OCI-M1 (cell line): ENCODE measurements at regions not wholly inside any gene's neighbourhood (a gene's known extent, or its start where the extent isn't known, plus 50 kb on each side); places are given as distances from the start of the nearest gene placed in this dataset.
"Not testable (repeated sequence)": the region's sequence is repeated elsewhere in the genome, so short reads cannot be mapped to it uniquely, and the experiment has no call there.

Experiments
- DNase-seq: peaks from one replicate; lab custom pipeline; 2025; lab: John Stamatoyannopoulos, UW

DNA sequence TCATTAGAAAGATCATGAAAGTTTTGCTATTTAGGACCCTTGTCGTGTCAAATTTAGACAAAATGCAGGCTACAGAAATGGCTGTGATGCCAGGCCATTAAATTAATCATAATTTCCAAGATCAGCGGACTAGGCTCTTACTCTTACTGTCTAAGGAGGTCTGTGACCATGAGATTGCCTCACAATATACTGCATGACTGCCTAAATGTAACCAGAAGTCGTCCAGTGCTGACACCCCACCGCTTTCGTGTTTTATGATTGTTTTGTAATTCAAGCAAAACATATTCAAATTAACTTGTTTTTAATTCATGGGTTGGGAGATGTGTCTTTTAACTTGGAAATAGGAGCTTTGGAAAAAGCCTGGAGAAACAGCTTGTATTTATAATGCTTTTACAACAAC, 947.5 kb downstream of the BRINP3 start:
- DNase-seq, result no peak

DNA sequence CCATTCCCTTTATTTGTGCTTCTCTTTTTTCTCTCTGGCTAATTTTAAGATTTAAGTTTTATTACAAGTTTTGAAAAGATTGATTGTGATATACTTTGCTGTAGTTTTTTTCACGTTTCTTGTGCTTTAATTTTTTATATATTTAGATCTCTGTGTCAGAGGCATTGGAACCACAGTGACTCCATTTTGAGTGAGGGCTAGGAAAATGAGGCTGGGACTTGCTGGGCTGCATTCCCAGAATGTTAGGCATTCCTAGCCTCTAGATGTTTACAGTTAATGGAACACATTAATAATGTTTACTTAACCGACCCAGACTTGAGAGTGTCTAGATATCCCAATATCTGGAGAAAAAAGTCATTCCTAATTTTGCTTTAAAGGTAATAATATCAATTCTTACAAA, 939.4 kb downstream of the BRINP3 start:
- no peak for DNase-seq

DNA sequence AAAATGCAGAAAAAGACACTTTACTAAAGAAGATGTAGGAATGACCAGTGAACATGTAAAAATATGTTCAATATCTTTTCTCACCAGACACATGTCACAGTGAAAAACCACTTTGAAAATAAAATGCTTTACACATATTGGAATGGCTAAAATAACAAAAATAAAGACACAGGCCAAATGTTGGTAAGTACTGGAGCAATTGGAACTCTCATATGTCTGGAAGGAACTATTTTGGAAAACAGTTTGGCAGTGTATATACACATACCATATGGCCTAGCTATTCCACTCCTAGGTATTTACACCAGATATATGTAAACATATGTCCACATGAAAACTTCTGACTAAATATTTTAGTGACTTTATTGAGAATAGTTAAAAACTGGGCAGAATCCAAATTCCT, 927.2 kb downstream of the BRINP3 start:
- no peak for DNase-seq

DNA sequence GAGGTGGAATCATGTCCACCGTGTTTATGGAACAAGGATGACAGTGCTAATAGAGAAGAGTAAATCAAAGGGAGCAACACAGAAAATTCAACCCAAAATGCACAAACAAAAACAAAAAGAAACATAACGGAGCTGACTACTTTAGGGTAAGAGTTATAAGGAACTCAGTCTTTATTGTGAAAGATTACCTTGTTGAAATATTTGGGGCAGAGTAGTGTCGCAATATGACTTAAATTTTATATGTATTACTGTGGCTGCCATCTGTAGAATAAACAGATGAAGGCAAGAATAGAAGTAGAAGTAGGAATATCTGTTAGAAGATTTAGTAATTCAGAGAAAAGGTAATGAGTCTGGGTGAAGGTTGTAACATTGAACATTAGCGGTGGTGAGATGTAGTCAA, 913.9 kb downstream of the BRINP3 start:
- no peak for DNase-seq

DNA sequence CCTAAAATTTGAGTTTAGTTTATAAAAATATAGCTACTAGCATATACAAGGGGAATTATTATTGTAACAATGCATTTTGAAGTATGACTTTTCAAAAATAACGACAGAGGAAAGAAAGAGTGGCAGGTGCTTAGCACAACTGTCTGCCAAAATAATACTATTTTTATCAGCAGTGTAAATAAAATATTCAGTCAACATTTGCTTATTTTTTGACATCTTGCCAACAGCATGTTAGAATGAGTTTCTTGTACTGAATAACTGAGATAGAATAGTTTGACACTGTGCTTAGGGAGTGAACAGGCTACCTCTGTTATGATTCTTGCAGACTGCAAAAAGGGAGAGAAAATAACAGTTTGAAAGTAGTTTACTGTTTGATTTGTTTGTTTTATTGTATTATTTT, 909.8 kb downstream of the BRINP3 start:
- no peak for DNase-seq

DNA sequence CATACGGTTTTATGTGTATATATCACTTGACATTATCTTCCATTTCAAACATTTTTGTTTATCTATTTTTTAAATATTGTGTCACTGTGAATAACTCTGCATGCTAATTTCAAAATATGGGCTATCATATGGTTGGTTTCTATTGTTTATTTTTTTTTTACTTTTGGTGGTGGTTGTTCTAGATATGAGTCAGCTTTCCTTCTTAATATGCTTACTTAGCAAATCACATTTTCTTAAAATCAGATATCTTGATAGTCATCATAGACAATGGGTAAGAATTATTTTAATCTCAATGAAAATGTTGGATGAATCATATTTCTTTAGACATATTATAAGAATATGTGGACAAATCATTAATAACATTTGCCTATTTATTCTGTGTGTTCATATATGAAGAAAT, 881.5 kb downstream of the BRINP3 start:
- DNase-seq, result no peak

DNA sequence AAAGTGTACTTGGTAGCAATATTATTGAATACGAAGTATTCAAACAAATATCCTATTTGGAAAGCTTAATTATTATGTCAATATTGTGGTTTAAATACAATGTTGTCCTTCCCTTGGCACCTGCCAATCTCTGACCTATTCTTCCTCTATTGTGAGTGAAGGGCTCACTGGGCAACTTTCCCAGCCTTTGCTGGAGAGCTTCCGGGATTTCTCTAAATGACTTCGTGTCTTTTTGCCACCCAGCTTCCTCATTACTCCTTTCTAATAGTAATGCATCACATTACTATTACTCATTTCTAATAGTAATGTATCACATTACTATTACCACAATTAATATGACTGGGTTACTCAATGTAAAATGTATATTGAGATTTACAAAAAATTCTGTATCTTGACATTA, 880.6 kb downstream of the BRINP3 start:
- DNase-seq, result peak; percentile 32

DNA sequence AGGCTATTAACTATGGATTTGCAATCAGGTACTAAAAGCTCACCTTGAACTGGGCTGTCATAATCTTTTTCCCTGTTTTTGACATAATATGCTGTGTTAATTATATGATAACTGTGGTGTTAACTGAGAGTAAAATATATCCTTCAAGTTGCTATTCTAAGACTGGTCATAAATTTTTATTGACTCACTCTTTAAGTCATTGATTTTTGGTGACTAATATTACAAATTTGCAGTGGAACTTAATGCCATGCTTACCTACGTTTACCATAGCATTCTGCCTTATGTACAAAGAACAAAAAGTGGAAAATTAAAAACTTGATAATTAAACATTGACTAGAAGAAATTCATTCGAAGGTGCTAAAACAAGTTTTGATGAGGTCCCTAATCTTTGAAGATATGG, 872.4 kb downstream of the BRINP3 start:
- no peak for DNase-seq

DNA sequence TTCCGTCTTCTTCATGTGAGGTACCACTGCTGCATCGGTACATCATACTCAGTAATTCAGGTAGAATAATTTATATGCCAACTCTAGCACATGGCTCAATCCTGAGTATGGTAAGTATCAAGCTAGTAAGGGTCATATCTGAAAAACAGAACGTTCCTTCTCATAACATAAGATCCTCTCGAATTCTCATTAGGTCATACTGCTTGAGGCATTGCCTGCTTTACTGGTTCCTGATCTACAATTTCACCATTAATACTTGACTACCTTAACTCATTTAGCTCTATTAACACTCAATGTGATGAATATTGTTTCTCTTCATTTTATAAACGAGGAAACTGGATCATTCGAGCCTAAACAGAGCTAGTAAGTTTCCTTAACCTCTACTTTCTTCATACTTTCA, 871.6 kb downstream of the BRINP3 start:
- DNase-seq, result no peak

DNA sequence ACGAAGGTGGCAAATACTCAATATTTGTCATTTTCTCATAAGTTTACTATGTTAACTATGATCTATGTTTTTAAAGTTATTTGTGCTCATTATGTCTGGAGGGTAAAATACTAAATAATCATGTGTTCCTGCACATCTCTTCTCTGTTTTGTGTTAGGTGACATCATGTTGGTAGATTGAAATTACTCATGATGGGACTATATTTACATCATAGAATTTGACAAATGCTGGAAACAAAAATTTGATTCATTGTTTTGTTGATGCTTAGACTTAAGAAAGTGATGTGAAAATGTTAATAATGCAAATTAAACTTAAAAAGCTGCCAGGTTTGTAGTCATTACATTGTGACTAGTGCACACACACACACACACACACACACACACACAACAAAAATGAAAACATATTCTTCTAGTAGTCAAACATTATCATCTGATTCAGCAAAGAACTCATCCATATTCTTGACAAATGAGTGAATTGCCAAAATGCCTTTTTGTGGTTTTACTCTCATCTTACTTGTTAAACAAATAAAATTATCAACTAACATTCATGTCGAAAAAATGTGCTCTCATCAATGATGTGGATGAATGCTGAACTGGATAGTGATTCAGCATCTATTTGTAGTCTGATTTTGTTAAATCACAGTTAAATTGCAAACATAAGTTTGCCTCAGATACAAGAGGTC, 870.7 kb downstream of the BRINP3 start:
- DNase-seq, result no peak

DNA sequence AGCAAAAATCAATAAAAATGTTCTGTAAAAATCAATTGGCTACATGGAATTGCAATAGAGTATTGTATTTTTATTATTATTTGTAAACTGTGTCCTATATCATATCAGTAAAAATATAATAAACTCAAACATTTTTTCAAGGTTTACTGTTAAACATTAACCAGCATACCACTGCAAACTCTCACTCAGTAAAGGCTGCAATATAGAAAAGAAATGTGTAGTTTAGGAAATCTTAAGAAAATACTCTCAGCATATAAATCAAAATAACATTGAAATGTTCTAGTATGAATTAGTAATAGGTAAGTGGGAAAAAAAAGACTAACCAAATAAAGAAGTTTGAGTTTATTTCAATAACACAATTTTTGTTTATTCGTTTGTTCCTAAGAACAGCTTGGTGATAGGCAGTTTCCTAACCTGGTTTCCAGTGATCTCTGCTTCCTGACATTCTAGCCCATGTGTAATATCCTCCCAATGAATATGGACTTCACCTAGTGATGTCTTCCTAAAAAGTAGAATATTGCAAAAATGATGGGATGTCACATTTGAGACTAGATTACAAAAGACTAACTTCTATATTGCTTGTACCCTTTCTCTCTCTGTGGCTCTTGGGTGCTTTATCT, 870.1 kb downstream of the BRINP3 start:
- DNase-seq, result no peak

DNA sequence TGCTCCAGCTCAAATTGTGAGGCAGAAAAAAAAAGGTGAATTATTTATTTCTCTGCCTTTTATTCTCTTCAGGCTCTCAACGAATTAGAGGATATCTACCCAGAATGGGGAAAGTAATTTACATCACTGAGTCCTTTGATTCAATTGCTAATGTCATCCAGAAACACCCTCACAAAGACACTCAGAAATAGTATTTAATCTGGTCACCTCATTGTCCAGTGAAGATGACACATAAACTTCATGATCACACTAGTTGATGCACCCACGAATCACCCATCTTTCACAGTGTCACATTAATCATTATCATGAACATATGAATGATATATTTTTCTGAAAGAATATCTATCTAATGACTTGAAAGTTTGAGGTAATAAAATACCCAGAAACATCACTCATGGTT, 868.5 kb downstream of the BRINP3 start:
- no peak for DNase-seq

DNA sequence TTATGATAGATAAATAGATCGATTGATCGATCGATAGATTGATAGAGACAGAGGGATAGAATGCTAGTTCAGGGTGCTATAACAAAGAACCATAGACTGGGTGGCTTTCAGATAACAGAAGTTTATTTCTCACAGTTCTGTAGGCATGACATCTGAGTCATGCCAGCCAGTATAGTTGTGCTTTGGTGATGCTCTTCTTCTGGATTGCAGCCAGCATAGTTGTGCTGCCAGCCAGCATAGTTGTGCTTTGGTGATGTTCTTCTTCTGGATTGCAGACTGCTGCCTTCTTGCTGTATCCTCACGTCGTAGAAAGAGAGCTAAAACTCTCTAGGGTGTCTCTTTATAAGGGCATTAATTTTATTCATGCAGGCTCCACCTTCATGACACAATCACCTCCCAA, 860.8 kb downstream of the BRINP3 start:
- no peak for DNase-seq

DNA sequence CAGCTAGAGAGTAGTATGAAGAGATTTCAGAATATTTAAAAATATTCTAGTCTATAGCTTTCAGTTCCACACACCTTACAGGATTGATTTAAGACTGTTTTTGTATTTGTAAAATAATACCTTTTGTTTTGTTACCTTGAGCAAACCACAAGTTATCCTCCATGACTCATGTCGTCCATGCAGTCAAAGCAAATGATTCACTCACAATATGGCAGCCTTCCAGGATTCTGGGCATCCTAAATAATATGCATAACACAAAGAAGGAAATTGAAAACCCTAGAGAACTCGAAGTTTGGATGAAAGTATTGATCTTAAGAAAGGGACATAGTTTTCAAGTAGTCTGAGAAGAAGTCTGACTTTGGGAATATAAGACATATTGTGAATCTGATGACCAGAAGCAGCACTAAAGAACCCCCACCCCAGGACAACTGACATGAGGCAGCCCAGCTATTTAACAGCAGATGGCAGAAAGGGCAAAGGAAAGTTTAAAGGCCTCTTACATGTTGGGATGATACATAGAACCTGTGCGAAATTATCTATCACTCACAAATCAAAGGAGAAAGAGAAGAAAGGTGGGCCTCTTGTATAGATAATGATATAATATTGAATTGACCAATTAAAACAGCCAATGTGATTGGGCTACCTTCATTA, 857.9 kb downstream of the BRINP3 start:
- DNase-seq, result no peak

DNA sequence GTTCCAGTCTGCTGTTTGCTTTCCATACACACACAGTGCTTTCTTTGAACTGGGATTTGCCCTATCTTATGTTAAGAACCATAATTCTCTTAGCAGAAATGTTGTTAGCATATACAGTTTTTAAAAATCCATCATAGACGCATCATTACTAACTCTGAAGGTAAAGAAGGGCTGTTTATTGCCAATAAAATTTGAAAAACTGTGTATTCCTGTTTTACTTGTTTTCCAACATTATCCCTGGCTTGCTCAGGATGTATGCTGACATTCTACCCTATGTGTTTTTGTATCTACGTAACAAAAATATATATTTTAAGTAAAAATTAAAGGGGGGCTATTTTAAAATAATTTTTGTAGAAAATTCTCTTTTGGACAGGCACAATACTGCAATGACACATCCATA, 857.2 kb downstream of the BRINP3 start:
- DNase-seq, result no peak

DNA sequence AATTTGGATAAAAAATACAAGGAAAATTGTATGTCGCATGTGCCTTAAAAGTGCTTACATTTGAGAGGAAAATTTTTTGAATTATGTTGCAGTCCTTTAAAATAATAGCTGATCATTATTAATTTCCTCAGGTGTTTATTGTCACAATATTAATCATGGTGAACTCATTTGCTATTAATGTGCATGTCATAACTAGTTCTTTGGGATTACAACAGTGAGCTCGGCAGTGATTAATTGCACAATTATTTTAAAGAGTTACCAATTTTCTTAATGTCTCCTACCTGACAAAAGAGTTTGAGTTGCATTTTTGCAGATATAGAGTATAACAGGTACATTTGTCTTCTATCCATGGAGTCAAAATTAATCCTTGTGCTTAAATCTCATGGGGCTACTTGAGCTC, 854.3 kb downstream of the BRINP3 start:
- DNase-seq, result no peak

DNA sequence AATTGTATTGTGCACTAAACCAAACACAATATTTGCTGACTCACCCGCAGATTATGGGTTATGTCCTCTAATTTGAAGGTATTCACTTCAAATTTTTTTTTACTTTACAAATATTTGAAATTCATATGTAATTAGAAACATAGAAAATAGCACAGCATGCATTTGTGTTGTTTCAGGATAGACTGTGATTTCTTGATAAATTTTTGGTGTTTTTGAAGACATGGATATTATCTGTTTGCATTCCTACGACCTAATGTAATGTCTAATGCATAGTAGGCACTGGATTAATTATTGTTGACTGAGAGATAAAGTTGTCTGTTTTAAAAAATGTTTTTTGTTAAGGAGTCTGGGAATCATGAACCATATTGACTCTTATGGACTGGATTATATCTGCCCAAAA, 850.2 kb downstream of the BRINP3 start:
- DNase-seq, result no peak

DNA sequence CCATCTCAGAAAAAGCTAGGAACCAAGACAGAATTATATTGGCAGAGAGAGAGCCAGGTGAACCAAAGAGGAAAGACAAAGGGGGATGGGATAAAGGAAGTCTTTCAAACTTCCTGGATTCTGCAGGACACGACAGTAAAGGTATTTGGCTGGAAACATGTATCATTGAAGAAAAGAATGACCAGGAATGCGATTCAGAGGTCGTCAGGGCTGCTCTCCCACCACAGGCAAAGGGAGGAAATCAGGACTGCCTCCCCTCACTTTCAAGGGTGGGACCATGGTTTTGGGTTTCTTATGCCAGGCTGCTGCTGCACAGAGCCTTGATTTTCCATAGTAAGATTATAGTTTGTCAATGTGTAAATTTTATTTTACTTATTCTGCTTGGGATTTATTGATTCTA, 848.8 kb downstream of the BRINP3 start:
- DNase-seq, result no peak

DNA sequence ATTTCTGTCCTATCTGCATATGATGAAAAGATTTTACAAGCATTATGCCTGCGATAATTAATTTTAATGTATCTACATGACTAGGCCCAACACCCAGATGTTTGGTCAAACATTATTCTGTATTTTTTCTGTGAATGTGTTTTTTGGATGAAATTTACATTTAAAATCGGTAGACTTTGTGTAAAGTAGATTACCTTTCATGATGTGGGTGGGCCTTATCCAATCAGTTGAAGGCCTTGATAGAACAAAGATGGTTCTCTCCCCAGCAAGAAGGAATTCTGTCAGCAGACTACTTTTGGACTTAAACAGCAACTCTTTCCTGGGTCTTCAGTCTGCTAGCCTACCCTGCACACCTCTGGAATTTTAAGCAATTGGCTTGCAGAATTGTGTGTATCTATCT, 844.0 kb downstream of the BRINP3 start:
- no peak for DNase-seq

DNA sequence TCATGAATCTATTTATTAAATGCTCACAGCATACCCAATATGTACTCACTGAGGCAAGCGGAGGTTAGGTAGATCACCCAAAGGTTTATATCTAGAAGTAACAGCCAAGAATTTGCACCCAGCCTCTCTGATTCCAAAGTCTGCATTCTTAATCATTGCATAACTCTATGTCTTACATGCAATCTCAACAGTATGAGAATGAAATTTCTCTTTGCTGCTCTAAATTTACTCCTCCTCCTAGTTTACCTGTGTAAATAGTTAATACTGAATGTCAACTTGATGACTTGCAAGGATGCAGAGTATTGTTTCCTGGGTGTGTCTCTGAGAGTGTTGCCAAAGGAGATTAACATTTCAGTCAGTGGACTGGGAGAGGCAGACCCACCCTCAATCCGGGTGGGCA, 840.6 kb downstream of the BRINP3 start:
- no peak for DNase-seq

DNA sequence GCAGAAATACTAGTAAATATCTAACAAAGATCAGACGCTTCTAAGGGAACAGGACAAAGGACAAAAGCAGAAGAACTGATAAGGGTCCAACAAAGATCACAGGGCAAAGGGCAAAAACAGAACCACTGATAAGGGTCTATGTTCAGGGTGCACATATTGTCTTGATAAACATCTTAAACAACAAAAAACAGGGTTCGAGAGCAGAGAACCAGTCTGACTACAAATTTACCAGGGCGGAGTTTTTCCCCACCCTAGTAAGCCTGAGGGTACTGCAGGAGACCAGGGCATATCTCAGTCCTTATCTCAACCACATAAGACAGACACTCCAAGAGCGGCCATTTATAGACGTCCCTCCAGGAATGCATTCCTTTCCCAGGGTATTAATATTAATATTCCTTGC, 833.5 kb downstream of the BRINP3 start:
- not testable (repeated sequence) for DNase-seq

DNA sequence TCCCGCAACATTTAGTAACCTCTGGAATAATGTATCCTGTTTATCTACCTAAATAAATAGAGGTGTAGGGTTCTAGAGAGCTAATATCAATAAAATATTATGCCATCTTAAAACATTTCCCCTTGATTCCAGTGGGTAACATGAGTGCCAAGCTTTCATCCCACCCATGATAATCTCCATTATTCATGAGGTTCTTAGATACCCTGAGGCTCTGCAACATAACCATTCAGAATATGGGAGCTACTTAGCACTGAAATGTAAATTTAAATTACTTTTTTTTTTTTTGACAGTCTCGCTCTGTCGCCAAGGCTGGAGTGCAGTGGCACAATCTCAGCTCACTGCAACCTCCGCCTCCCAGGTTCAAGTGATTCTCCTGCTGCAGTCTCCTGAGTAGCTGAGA, 832.7 kb downstream of the BRINP3 start:
- DNase-seq, result no peak

DNA sequence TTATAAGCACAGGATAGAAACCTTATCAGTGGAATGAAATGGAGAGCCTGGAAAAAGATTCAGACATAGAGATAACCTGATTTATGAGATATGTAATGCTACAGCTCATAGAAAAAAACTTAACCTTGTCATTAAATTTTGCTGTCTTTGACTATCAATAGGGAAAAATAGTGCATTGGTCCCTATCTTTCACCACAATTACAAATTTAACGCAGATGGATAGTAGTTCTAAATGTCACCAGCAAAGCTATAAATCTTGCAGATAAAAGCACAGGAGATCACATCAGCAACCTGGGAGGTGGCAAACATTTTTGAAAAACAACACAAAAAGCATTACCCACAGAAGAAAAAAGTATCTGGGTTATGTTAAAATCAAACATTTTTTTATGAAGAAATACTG, 831.6 kb downstream of the BRINP3 start:
- DNase-seq, result no peak

DNA sequence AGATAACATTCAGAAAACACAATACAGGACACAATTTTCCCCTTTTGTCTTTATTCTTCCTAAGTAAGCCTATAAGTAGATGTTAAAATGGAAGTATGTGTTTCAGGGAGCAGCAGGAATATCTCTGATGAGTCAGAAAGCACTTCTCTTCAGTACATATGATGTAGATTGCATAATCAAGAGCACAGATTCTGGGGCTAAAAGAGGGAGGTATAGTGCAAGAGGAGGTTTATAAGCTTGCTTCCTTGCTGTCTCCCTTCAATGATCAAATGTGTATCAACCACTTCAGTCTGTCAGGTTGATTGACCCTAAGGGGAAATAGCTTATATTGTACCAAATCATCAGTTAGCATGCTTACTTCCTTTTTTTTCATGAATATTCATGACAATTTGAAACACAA, 822.8 kb downstream of the BRINP3 start:
- peak; percentile 53 for DNase-seq
